IPS DF 19.7 (cell line): ENCODE measurements at regions not wholly inside any gene's neighbourhood (a gene's known extent, or its start where the extent isn't known, plus 50 kb on each side); places are given as distances from the start of the nearest gene placed in this dataset.

Experiments used
- DNase-seq: peaks from one replicate; pipeline ENCODE4 v3.0.0-alpha.2; 2013; ENCODE audit warnings: low read depth, low spot score

DNA sequence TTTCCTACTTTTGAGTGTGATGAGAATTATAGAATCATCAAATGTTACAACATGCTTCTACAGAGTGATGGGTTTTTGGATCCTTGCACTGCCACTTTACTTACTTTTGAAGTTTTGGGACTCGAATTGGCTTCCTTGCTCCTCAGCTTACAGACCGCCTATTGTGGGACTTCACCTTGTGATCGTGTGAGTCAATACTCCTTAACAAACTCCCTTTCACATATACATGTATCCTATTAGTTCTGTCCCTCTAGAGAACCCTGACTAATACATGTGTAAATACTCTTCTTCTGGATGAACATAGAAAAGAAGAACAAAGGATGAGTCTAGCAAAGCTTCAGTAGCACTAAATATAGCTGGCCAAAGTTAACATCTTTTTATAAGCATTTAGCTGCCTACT lies 98.7 kb upstream of the PDE4D start:
- no peak for DNase-seq

DNA sequence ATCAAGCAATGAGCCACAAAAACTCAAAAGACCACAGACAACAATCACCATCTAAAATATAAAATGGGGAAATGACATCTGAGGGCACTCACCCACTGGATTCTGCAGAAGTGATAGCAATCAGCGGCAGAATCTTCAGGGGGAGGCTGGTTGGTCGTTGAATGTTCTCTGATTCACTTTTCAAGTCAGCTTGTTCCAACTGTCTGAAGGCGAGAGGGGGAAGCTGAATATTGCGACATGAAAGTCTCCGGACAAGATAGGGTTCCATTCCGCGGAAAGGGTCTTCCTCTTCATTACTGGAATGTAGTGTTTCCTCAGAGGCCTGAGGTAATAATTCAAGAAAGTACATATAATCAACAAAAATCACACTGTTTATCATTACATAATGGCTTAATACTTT lies 94.9 kb upstream of the PDE4D start:
- no peak for DNase-seq

DNA sequence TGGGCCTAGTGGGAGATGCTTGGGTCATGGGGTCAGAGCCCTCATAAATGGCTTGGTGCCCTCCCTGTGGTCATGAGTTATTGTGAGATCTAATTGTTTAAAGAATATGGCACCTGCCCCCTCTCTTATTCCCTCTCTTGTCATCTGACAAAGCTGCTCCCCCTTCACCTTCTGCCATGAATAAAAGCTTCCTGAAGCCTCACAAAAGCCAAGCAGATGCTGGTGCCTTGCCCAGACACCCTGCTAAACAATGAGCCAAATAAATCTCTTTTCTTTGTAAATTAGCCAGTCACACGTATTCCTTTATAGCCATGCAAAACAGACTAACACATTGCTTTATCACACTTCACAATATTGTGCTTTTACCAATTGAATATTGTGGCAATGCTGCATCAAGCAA lies 82.8 kb upstream of the PDE4D start:
- DNase-seq: no peak

DNA sequence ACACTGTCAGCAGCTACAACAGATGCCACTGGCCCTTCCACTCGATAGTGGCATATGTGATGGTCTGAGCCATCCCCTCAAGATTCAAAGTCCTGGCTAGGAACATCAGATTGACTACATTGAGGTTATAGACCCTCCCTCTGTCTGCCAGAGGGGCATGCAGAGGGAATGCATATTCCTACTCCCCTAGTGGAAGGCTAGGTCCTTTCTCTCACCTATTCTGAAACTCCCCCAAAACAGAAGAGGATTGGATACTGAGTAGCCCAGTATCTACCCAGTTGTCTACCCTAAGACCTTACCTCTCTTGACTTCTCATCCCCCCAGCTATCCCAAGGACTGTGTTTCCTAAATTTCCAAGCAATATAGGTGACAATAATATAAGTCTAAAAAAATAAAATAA lies 78.5 kb upstream of the PDE4D start:
- DNase-seq: no peak

DNA sequence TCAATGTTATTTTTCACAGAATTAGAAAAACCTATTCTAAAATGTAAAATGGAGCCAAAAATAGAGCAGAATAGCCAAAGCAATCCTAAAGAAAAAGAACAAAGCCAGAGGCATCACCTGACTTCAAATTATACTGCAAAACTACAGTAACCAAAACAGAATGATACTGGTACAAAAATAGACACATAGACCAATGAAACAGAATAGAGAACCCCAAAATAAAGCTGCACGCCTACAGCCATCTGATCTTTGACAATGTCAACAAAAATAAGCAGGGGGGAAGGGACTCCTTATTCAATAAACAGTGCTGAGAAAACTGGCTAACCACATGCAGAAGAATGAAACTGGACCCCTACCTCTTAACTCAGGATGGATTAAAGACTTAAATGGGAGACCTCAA lies 65.8 kb upstream of the PDE4D start:
- no peak for DNase-seq

DNA sequence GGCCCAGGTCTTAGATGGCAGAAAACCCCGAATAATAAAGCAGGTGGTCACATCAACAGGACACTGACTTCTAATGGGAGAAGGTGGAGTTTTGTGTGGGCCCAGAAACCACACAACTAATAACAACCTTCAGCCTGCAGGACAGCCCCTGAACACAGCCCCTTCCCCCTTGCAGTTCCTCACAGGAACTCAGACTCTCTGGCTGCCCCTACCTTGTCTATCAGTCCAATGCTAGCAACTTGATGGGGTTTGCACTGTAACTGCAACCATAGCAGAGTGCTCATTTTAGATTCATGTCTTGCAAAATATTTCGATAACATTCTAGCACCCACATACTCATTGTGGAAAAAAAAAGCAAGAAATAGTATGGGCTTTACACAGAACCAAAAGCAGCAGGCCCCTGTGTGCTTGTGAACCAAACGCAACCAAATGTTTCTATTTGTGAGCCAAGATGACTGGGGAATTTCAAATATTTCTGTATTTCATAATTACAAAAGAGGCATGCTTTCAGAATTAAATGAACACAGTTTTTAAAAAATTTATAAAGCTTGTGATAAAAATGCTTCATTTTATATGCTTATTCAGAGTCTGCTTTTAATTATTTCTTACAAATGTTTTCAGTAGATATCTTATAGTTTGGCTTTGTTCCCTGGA lies 62.7 kb upstream of the PDE4D start:
- DNase-seq: no peak

DNA sequence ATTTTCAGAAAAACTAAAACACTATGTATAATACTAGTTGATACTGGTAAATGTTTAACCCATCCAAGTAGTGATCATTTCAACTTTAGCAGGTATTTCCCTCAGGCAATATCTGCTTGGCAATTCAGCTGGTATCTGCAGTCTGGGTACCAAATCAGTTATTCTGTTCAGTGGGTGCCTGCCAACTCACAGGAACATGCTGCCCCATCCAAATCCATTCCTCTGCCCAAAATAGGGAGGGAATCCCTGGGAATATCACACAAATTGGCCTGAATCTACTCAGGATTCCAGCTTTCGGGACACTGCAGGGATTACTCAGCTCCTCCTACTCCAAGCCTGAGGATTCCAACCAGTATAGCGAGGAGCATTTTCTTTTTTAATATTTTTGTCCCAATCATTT lies 61.7 kb upstream of the PDE4D start:
- DNase-seq: no peak

DNA sequence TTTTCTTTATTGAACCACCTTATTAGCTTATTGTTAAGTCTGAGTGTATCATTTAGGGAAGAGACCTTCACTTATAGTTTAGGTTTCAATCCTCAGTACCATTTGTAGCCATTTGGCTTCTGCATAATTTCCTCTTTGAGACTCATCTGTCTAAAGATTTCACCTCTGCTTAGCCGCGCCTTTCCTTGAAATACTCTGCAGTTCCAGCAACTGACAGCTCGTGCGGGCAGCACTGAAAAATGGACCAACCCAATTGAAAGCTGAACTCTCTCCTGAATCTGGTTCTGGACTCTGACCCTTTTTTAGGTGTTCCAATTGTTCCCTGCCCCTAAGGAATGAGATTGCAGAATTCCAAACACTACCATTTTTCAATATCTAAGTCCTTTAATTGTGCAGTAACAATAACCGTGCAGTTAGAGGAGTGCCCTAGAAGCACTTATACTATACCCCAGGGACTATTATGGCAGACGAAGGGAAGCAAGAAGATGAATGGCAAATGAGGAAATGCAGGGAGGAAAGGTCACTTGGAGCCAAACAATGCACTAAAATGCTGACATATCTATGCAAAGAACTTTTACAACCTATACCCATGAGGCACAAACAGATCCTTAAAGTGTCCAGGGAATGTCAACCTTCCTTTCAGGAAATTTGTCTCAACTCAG lies 50.1 kb upstream of the PDE4D start:
- DNase-seq: no peak
